B cell (primary cell): ENCODE measurements at regions not wholly inside any gene's neighbourhood (a gene's known extent, or its start where the extent isn't known, plus 50 kb on each side); places are given as distances from the start of the nearest gene placed in this dataset.

Experiments
- CTCF ChIP-seq: fragments of 200-600 bp; IDR thresholded peaks from one replicate; pipeline ENCODE4 v1.8.0; 2022; ENCODE audit warnings: antibody characterized with exemption, mild to moderate bottlenecking
- EZH2 ChIP-seq: IDR thresholded peaks from 2 replicates; pipeline ENCODE4 v1.6.1; 2012; ENCODE audit warnings: borderline replicate concordance, low read depth, mild to moderate bottlenecking, moderate library complexity, low read length; ENCODE audit not compliant: insufficient read depth, poor library complexity, severe bottlenecking

- TF ChIP-seq EZH2: no peak
- no peak for TF ChIP-seq CTCF
Observed at GRCh38 chr7:8913682-8914081, 480.3 kb downstream of the NXPH1 start.
